DMS79 (cell line): ENCODE measurements at regions not wholly inside any gene's neighbourhood (a gene's known extent, or its start where the extent isn't known, plus 50 kb on each side); places are given as distances from the start of the nearest gene placed in this dataset.

ENCODE experiments used
- DNase-seq: peaks from one replicate; lab custom pipeline; 2025; lab: John Stamatoyannopoulos, UW

DNA sequence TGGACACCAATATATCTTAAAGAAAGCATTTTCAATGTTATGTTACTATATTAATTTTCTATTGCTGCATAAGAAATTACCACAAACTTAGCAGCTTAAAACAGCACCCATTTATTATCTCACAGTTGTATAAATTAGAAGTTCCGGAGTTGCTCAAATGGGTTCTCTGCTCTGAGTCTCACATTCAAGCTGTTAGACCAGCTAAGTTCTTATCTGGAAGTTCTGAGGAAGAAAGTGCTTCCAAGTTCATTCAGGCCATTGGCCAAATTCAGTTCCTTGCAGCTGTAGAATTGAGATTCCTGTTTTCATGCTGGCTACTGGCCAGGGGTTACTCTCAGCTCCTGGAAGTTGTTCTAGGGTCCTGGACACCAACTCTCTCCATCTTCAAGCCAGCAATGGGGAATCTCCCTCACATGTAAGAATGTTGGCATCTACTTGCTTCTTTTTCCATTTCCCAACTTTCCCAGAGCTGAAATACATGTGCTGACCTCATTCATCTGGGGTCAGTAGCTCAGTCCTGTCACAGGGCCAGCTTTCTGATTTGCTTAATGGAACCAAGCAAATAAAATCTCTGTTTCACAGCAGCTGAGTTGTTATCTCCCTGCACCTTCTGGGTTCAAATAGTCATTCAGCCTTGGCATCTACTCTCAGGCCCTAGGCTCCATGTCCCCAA, 99.6 kb upstream of the INTU start:
- DNase-seq, result no peak

- DNase-seq, result no peak
Measured at GRCh38 chr4:127534041-127534825, 98.5 kb upstream of the INTU start.

GRCh38 chr4:127538016-127538415, 94.7 kb upstream of the INTU start:
- DNase-seq, result no peak

DNA sequence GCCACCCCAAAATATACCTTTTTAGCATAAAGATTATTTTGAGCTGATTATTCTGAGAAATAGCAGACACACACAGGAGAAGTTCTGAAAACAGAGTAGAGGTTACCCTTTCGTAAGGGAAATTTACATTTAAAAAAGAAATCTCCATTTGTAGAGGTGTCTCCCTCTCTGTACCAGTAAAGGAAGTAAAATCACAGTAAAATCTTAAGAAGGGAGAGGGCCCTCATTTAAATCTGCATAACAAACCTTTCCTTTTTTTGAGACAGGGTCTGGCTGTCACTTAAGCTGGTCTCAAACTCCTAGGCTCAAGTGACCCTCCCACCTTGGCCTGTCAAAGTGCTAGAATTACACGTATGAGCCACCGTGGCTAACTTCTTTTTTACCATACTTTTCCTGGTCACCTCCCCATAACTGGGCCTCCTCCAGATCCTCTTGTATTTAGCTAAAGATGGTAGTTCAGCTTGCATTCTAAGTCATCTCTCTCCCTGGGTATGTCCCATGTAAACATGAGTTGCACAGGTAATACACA, 92.2 kb upstream of the INTU start:
- no peak for DNase-seq

DNA sequence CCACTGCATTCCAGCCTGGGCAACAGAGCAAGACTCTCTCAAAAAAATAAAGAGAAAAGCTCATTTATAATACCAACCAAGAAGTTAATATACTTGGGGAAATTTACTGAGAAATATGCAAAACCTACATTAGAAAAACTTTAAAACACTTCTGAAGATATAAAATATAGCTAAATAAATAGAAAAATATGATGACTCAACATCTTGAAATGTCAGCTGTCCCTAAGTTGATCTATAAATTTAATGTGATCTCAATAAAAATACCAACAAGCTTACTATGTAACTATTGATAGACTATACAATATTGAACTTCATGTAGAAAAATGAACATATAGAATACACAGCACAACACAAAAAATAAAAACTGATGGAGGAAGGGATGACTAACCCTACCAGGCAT, 87.5 kb upstream of the INTU start:
- no peak for DNase-seq

GRCh38 chr4:127548990-127549925, 83.5 kb upstream of the INTU start:
- DNase-seq, result no peak

GRCh38 chr4:127555106-127555505, 77.7 kb upstream of the INTU start:
- DNase-seq, result no peak

GRCh38 chr4:127558088-127558487, 74.7 kb upstream of the INTU start:
- DNase-seq, result no peak

DNA sequence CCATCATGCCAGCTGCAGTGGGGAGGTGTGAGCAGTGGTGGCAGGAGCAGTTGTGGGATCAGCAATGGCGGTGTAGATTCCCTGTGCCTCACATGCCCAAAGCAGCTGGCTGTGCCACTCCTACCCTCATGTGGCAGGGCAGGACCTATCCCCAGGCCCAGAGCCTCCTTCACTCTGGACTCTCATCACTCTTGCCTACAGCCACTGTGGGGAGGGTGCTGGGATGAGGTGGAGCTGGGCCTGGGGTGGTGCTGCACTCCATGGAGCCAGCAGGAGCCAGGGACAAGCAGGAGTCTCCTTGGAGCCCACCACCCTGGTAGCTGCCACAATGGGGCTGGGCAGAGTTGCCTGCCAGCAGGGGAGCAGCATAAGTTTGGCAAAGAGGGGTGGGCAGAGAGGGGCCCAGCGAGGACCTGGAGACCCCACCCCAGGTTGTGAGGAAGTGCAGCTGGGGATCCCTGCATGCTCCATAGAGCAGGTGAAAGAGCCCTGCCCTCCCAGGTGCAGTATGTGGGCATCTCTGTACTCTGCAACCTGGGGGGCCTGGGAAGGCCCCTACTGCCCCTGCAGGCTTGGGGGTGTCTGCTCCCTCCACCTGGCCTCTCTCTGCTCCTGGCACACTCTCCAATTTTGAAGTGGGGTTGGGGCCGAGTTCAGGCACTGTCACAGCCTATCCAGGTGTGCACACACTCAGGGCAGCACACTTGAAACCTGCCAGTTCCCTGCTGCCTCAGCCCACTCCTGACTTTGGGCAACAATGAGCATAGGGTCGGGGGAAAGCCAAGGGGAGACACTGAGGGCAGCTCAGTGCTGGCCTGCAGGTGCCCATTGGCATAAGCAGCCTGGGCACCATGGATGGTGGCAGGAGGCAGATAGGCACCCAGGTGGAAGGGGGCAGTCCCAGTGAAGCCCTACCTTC, 74.0 kb upstream of the INTU start:
- no peak for DNase-seq

DNA sequence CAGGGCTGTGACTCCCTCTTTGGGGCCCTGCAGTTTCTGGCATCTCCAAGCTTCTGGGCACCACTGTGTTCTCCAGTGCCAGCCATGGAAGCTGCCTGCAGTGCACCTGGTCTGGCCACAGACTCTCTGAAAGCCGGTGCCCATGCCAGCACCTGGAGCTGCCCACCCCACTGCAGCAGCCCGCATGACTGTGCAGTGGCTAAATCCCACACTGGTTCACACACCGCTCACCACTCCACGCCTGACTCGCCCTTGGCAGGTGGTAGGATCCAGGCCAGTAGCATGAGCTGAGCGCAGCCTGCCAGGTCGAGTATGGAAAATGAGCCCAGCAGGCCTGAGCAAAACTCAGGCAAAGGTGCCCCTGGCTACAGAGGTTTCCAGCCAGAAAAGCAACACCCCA, 72.8 kb upstream of the INTU start:
- DNase-seq, result no peak

GRCh38 chr4:127560755-127561154, 72.0 kb upstream of the INTU start:
- no peak for DNase-seq

DNA sequence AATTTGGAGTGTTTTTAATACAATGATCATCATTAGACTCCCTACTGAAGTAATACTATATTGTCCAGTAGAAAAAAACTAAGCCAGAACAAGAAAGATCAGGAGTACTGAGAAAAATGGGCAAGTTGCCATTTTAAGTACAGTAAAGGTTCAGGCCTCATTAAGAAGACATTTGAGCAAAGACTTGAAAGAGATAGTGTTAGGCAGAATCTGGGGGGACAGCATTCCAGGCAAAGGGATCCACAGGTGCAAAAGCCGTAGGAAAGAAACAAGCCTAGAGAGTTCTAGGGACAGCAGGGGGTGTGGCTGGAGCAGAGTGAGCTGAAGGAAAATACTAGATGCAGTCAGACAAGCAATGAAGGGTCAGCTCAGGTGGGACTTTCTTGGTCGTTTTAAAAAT, 58.1 kb upstream of the INTU start:
- no peak for DNase-seq

DNA sequence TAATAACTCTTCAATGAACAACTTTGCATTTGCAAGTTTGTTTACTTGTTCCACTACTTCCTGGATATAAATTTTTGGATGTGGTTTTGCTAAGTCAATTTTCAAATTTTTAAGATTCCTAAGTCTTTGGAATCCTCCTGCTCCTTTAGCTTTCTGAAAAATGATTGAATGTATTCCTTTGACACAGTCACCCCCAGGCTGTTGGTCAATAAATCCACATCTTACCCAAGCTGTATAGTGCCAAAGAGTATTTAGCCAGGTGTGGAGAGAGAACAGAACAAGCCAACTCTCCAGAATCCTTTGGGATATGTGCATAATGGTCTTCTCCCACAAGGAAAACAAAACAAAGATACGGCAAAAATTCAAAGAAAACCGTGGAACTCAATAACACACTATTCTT, 56.9 kb upstream of the INTU start:
- DNase-seq, result no peak

- no peak for DNase-seq
Measured at GRCh38 chr4:127578491-127578890, 54.3 kb upstream of the INTU start.

DNA sequence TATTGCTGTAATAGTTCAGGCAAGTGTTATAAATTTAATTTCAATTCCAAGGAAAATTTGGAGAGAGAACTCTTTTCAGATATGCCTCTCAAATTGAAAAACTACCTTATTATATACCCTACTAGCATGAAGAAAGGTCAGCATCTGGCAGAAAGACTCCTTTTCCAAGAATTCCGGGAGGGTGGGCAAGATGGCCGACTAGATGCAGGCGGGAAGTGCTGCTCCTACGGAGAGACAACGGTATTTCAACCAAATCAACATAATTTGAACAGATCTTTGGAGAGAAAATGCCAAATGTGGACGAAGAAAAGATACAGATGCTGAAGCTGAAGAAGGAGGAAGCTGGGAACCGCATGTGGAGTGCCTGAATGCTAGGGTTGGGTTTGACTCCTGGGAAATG, 53.8 kb upstream of the INTU start:
- DNase-seq, result no peak

DNA sequence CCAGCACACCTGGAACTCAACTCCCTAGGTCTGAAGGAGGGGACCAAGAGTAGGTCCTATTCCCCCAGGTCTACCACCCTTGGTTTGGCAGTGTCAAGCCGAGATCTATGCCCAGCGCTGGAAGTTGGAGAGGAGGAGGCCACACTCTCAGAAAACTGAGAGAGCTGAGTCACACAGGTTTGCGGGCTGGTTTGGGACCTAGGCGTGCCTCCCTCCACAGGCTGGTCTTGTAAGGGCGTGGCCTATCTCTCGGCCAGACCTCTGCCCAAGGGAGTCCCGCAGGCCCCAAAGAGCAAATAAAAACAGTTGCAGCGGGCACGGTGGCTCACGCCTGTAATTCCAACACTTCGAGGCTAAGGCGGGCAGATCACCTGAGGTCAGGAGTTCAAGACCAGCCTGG, 52.9 kb upstream of the INTU start:
- DNase-seq, result no peak

DNA sequence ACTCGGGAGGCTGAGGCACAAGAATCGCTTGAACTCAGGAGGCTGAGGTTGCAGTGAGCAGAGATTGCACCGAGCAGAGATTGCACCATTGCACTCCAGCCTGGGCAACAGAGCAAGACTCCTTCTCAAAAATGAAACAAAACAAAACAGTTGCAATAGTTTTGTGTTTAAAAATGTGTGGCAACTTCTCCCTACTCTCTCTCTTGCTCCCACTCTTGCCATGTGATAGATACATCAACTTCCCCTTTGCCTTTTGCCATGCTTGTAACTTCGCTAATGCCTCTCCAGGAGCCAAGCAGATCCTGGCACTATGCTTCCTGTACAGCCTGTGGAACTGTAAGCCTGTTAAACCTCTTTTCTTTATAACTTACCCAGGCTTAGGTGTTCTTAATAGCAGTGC, 52.5 kb upstream of the INTU start:
- DNase-seq, result no peak

DNA sequence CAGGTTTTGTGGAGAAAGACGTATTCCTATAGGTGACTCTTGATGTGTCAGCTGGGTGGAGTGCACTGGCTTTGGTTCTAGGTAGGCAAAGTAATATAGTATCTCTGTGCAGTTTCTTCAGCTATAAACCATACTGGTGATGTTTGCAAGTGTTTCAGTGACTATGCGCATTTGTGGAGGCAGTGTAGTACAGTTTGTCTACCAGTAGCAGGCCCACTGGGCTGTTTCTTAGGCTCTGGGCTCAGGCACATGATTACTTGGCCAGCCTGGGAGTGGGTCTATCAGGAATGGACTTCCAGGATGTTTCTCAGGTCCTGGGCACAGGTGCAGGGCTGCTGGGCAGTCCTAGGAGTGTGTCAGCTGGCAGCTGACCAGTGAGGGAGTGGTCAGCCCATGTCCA, 51.9 kb upstream of the INTU start:
- DNase-seq, result no peak
